Keratinocyte (primary cell): ENCODE measurements at regions not wholly inside any gene's neighbourhood (a gene's known extent, or its start where the extent isn't known, plus 50 kb on each side); places are given as distances from the start of the nearest gene placed in this dataset.

Experiments used
- EZH2 ChIP-seq: IDR thresholded peaks from one replicate; pipeline ENCODE4 v1.6.1; 2012; ENCODE audit warnings: inconsistent platforms, mild to moderate bottlenecking, low read length, moderate library complexity
- TF ChIP-seq, protein P1 (sequence below), 3 experiments: IDR thresholded peaks in 1 of 3; conservative IDR thresholded peaks in 1 of 3; optimal IDR thresholded peaks in 1 of 3; 2 replicates in 2 of 3; 3 replicates in 1 of 3; pipeline versions ENCODE3 to v1.5.1; 2011; ENCODE audit warnings: low read length in 3 of 3, mild to moderate bottlenecking in 3 of 3, moderate library complexity in 2 of 3, control low read depth in 1 of 3, inconsistent platforms in 1 of 3; ENCODE audit not compliant: insufficient read depth in 2 of 3; ENCODE audit errors: extremely low read depth in 1 of 3

DNA sequence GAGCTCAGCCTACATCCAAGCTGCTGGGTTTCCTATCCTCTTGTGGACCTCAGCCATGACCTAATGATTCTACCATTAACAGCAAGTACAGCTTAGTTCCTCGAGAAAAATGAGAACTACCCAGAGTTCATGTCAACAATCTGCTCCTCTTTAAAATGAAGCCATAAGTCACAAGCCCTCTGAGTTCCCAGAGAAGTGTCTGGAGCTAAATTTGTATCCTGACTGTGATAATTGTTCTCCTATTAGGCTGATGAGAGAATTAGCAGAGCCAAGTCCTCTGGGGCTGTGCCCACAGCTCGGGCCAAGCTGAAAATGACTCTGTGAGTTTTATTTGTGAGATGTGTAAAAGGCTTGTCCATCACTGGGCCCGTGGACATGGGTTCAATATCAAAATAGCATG, 145.1 kb upstream of the SMIM23 start:
- TF ChIP-seq, protein P1, sequence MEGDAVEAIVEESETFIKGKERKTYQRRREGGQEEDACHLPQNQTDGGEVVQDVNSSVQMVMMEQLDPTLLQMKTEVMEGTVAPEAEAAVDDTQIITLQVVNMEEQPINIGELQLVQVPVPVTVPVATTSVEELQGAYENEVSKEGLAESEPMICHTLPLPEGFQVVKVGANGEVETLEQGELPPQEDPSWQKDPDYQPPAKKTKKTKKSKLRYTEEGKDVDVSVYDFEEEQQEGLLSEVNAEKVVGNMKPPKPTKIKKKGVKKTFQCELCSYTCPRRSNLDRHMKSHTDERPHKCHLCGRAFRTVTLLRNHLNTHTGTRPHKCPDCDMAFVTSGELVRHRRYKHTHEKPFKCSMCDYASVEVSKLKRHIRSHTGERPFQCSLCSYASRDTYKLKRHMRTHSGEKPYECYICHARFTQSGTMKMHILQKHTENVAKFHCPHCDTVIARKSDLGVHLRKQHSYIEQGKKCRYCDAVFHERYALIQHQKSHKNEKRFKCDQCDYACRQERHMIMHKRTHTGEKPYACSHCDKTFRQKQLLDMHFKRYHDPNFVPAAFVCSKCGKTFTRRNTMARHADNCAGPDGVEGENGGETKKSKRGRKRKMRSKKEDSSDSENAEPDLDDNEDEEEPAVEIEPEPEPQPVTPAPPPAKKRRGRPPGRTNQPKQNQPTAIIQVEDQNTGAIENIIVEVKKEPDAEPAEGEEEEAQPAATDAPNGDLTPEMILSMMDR (optimal IDR thresholded peaks at IDR 0.05 in 1 of 3, IDR thresholded peaks at IDR 0.05 in 1 of 3, conservative IDR thresholded peaks at IDR 0.05 in 1 of 3; ENCODE audit: extremely low read depth in 1 of 3, insufficient read depth in 2 of 3, low read length in 3 of 3), result no peak
- no peak for TF ChIP-seq EZH2
